ENCODE measurements at regions not wholly inside any gene's neighbourhood (a gene's known extent, or its start where the extent isn't known, plus 50 kb on each side); places are given as distances from the start of the nearest gene placed in this dataset.

DNA sequence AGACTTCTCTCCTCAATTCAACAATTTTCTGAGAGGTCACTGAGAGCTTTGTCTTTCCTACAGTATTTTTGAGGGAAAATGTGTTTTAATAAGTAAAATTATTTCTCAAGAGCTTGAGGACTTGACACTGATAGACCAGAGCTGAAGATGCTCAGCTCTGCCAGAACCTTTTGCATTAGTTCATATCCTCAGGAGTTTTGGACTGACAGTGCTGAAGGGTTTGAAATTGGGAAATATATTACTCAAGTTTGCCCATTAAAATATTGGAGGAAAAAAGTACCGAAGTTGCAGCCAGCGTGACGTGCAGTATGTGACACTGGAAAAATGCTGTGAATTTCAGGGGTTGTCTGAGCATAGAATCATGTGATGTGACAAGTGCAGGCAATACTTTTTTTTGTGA is 346.6 kb upstream of the DPYD start:
- Histone ChIP-seq H3F3A (ENCODE audit: insufficient read depth) (no peaks in the 10 kb centered on the region), H3K36me3 (ENCODE audit: low read depth) (no peaks in the 10 kb centered on the region), H3K4me2 (ENCODE audit: unreplicated experiment) (no peak overlapping the region), H3K9ac (no peak overlapping the region), H4K20me1 (ENCODE audit: insufficient read depth) (no peaks in the 10 kb centered on the region), H3K9me3 (ENCODE audit: low read depth) (no peaks in the 10 kb centered on the region), H2AFZ (0 out of 2 replicates have a peak overlapping the region, but pooled peaks have one; percentile 1), H3K4me1 (ENCODE audit: insufficient read depth) (no peaks in the 10 kb centered on the region), H3K27ac (no peak overlapping the region), H3K79me2 (ENCODE audit: insufficient read depth) (no peaks in the 10 kb centered on the region), H3K27me3 (replicated peaks; ENCODE audit: insufficient read depth) (no peaks in the 10 kb centered on the region), H3K9me2 (ENCODE audit: insufficient read depth) (no peaks in the 10 kb centered on the region), H3K4me3 (no peak overlapping the region)
- WGBS, 2 experiments (ENCODE audit: low coverage in 1 of 2, low lambda C conversion rate in 2 of 2, missing lambda C conversion rate in 2 of 2), result 10 to 27% methylated on average over 3 of the region's 3 CpGs
- in situ Hi-C loops (cut with MboI), result no loop called here
- DNase-seq, result no peak
- TF ChIP-seq EZH2phosphoT487 (IDR thresholded peaks at IDR 0.05; ENCODE audit: insufficient read depth, low read depth), result no peak
- TF ChIP-seq EZH2 (IDR thresholded peaks at IDR 0.05; ENCODE audit: insufficient read depth, poor library complexity, severe bottlenecking), result no peak

DNA sequence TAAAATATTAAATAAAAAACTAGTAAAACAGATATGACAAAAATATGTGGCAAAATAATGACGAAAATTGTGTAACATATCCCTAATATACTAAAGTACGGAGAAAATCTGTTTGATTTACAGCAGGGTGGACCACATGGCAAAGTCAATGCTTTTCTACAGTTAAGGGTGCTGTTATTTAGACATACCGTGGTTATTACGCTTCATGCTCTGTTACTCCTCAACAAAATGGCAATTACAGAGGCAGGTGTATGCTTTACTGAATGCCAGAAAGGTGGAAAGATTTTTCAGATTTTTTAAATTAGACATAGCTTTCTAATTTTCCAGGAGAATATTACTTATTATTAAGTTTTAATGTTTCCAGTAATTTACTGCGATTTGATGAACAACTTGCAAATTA is 343.9 kb upstream of the DPYD start:
- Histone ChIP-seq H2AFZ (no peak overlapping the region), H3K4me1 (ENCODE audit: insufficient read depth) (no peaks in the 10 kb centered on the region), H3K9ac (no peak overlapping the region), H3K4me3 (no peak overlapping the region), H3K36me3 (ENCODE audit: low read depth) (no peaks in the 10 kb centered on the region), H3K27me3 (replicated peaks; ENCODE audit: insufficient read depth) (no peaks in the 10 kb centered on the region), H3K9me2 (ENCODE audit: insufficient read depth) (no peaks in the 10 kb centered on the region), H3K4me2 (ENCODE audit: unreplicated experiment) (no peak overlapping the region), H3F3A (ENCODE audit: insufficient read depth) (no peaks in the 10 kb centered on the region), H3K27ac (no peak overlapping the region), H4K20me1 (ENCODE audit: insufficient read depth) (no peaks in the 10 kb centered on the region), H3K79me2 (ENCODE audit: insufficient read depth) (no peaks in the 10 kb centered on the region), H3K9me3 (ENCODE audit: low read depth) (no peaks in the 10 kb centered on the region)
- no peak for DNase-seq
- TF ChIP-seq EZH2phosphoT487 (IDR thresholded peaks at IDR 0.05; ENCODE audit: insufficient read depth, low read depth) (no peak), EZH2 (IDR thresholded peaks at IDR 0.05; ENCODE audit: insufficient read depth, poor library complexity, severe bottlenecking) (no peak)
- WGBS, 2 experiments (ENCODE audit: low coverage in 1 of 2, low lambda C conversion rate in 2 of 2, missing lambda C conversion rate in 2 of 2), result 80% methylated on average over 5 of the region's 5 CpGs
- in situ Hi-C loops (cut with MboI), result no loop called here

DNA sequence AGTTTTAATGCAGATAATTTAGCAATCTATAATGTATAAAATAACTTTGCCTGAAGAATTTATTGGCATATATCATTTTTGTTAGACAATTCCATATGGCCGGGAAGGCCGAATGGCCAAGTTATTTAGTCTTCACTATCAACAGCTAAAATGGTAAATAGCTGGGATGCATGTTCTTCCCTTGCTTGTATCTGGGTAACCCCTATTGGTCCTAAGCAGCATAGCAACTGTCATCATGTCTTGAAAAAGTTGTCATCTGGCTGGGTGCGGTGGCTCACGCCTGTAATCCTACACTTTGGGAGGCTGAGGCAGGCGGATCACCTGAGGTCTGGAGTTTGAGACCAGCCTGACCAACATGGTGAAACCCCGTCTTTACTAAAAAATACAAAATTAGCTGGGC is 340.0 kb upstream of the DPYD start:
- Histone ChIP-seq H3K4me2 (ENCODE audit: unreplicated experiment) (no peak overlapping the region), H3K27me3 (replicated peaks; ENCODE audit: insufficient read depth) (no peaks in the 10 kb centered on the region), H3K9ac (no peak overlapping the region), H3K9me2 (ENCODE audit: insufficient read depth) (no peaks in the 10 kb centered on the region), H4K20me1 (ENCODE audit: insufficient read depth) (no peaks in the 10 kb centered on the region), H3K79me2 (ENCODE audit: insufficient read depth) (no peaks in the 10 kb centered on the region), H2AFZ (0 out of 2 replicates have a peak overlapping the region, but pooled peaks have one; percentile 2), H3F3A (ENCODE audit: insufficient read depth) (no peaks in the 10 kb centered on the region), H3K4me1 (ENCODE audit: insufficient read depth) (no peaks in the 10 kb centered on the region), H3K27ac (no peak overlapping the region), H3K4me3 (no peak overlapping the region), H3K36me3 (ENCODE audit: low read depth) (no peaks in the 10 kb centered on the region), H3K9me3 (ENCODE audit: low read depth) (no peaks in the 10 kb centered on the region)
- 96 to 98% methylated on average over 6 of the region's 6 CpGs for WGBS, 2 experiments (ENCODE audit: low coverage in 1 of 2, low lambda C conversion rate in 2 of 2, missing lambda C conversion rate in 2 of 2)
- no peak for TF ChIP-seq EZH2phosphoT487 (IDR thresholded peaks at IDR 0.05; ENCODE audit: insufficient read depth, low read depth)
- TF ChIP-seq EZH2 (IDR thresholded peaks at IDR 0.05; ENCODE audit: insufficient read depth, poor library complexity, severe bottlenecking), result no peak
- in situ Hi-C loops (cut with MboI), result no loop called here
- DNase-seq, result no peak

DNA sequence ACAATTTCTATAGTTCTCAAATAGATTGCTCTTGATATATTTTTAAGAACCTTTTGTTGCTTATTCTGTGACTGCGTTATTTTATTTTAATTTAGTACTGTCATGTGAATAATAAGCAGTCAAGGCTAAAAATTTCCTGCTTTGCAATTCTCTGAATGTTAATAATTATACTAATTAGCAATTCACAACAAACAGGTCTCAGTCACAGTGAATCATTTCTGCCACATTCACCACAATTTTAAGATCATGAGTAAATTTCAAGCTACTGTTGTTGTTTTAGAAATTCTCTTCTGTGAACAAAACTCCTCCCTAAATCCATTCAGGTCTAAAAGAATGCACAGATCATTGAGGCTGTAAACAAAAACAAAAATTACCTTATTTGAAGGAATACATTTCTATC is 339.6 kb upstream of the DPYD start:
- WGBS, 2 experiments (ENCODE audit: low coverage in 1 of 2, low lambda C conversion rate in 2 of 2, missing lambda C conversion rate in 2 of 2), result 22 to 24% methylated on average over 1 of the region's 1 CpG
- Histone ChIP-seq H2AFZ (0 out of 2 replicates have a peak overlapping the region, but pooled peaks have one; percentile 2), H3K79me2 (ENCODE audit: insufficient read depth) (no peaks in the 10 kb centered on the region), H3K4me3 (no peak overlapping the region), H3K27ac (no peak overlapping the region), H3K36me3 (ENCODE audit: low read depth) (no peaks in the 10 kb centered on the region), H3K9ac (no peak overlapping the region), H3K27me3 (replicated peaks; ENCODE audit: insufficient read depth) (no peaks in the 10 kb centered on the region), H3K4me2 (ENCODE audit: unreplicated experiment) (no peak overlapping the region), H3K9me2 (ENCODE audit: insufficient read depth) (no peaks in the 10 kb centered on the region), H3K4me1 (ENCODE audit: insufficient read depth) (no peaks in the 10 kb centered on the region), H4K20me1 (ENCODE audit: insufficient read depth) (no peaks in the 10 kb centered on the region), H3F3A (ENCODE audit: insufficient read depth) (no peaks in the 10 kb centered on the region), H3K9me3 (ENCODE audit: low read depth) (no peaks in the 10 kb centered on the region)
- TF ChIP-seq EZH2phosphoT487 (IDR thresholded peaks at IDR 0.05; ENCODE audit: insufficient read depth, low read depth) (no peak), EZH2 (IDR thresholded peaks at IDR 0.05; ENCODE audit: insufficient read depth, poor library complexity, severe bottlenecking) (no peak)
- in situ Hi-C loops (cut with MboI), result no loop called here
- DNase-seq, result no peak

DNA sequence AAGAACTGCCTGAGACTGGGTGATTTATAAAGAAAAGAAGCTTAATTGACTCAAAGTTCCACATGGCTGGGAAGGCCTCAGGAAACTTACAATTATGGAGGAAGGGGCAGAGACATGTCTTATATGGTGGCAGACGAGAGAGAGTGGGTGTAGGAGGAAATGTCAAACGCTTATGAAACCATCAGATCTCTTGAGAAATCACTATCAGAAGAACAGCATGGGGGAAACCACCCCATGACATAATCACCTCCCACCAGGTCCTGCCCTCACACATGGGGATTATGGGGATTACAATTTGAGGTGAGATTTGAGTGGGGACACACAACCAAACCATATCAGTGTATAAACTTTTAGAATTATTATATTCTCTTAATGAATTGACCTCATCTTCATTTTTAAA is 335.9 kb upstream of the DPYD start:
- H3K4me3 ChIP-seq, result no peak overlapping the region
- no peaks in the 10 kb centered on the region for H3K9me2 ChIP-seq (ENCODE audit: insufficient read depth)
- in situ Hi-C loops (cut with MboI), result no loop called here
- no peaks in the 10 kb centered on the region for H3K36me3 ChIP-seq (ENCODE audit: low read depth)
- H3K9me3 ChIP-seq (ENCODE audit: low read depth), result no peaks in the 10 kb centered on the region
- no peak overlapping the region for H3K4me2 ChIP-seq (ENCODE audit: unreplicated experiment)
- no peaks in the 10 kb centered on the region for H3K4me1 ChIP-seq (ENCODE audit: insufficient read depth)
- no peak for TF ChIP-seq EZH2phosphoT487 (IDR thresholded peaks at IDR 0.05; ENCODE audit: insufficient read depth, low read depth)
- TF ChIP-seq EZH2 (IDR thresholded peaks at IDR 0.05; ENCODE audit: insufficient read depth, poor library complexity, severe bottlenecking), result no peak
- H4K20me1 ChIP-seq (ENCODE audit: insufficient read depth), result no peaks in the 10 kb centered on the region
- DNase-seq, result no peak
- H3K9ac ChIP-seq, result no peak overlapping the region
- no peaks in the 10 kb centered on the region for H3F3A ChIP-seq (ENCODE audit: insufficient read depth)
- no peaks in the 10 kb centered on the region for H3K79me2 ChIP-seq (ENCODE audit: insufficient read depth)
- no peaks in the 10 kb centered on the region for H3K27me3 ChIP-seq (replicated peaks; ENCODE audit: insufficient read depth)
- no peak overlapping the region for H2AFZ ChIP-seq
- H3K27ac ChIP-seq, result no peak overlapping the region
- WGBS, 2 experiments (ENCODE audit: low coverage in 1 of 2, low lambda C conversion rate in 2 of 2, missing lambda C conversion rate in 2 of 2), result 72% methylated on average over 2 of the region's 2 CpGs
